ENCODE measurements at regions not wholly inside any gene's neighbourhood (a gene's known extent, or its start where the extent isn't known, plus 50 kb on each side); places are given as distances from the start of the nearest gene placed in this dataset.

GRCh38 chr3:132837615-132838014 is 115.4 kb upstream of the NPHP3 start:
- no peak for TF ChIP-seq POLR2A (IDR thresholded peaks at IDR 0.05)
- TF ChIP-seq CTCF (IDR thresholded peaks at IDR 0.05): no peak
